ENCODE measurements at regions not wholly inside any gene's neighbourhood (a gene's known extent, or its start where the extent isn't known, plus 50 kb on each side); places are given as distances from the start of the nearest gene placed in this dataset.

GRCh38 chr10:128793726-128794655 is 667.8 kb upstream of the MKI67 start:
- Histone ChIP-seq H3K79me2 (ENCODE audit: low read length) (no peaks in the 10 kb centered on the region), H3K4me1 (ENCODE audit: low read length) (no peaks in the 10 kb centered on the region), H4K20me1 (ENCODE audit: insufficient read depth, low read length) (no peaks in the 10 kb centered on the region), H3K36me3 (replicated peaks; ENCODE audit: low read depth, low read length) (no peaks in the 10 kb centered on the region), H3K27ac (ENCODE audit: low read length) (no peak overlapping the region), H3K9me3 (ENCODE audit: insufficient read depth, low read length) (no peaks in the 10 kb centered on the region), H3K27me3 (ENCODE audit: low read depth, low read length) (no peaks in the 10 kb centered on the region), H3K4me2 (ENCODE audit: low read length) (no peak overlapping the region), H2AFZ (ENCODE audit: low read depth, low read length) (no peak overlapping the region), H3K4me3 (ENCODE audit: low read length) (no peak overlapping the region), H3K9ac (ENCODE audit: low read length) (no peak overlapping the region)
- TF ChIP-seq EZH2phosphoT487 (IDR thresholded peaks at IDR 0.05; ENCODE audit: low read depth): no peak
- TF ChIP-seq, protein P1, sequence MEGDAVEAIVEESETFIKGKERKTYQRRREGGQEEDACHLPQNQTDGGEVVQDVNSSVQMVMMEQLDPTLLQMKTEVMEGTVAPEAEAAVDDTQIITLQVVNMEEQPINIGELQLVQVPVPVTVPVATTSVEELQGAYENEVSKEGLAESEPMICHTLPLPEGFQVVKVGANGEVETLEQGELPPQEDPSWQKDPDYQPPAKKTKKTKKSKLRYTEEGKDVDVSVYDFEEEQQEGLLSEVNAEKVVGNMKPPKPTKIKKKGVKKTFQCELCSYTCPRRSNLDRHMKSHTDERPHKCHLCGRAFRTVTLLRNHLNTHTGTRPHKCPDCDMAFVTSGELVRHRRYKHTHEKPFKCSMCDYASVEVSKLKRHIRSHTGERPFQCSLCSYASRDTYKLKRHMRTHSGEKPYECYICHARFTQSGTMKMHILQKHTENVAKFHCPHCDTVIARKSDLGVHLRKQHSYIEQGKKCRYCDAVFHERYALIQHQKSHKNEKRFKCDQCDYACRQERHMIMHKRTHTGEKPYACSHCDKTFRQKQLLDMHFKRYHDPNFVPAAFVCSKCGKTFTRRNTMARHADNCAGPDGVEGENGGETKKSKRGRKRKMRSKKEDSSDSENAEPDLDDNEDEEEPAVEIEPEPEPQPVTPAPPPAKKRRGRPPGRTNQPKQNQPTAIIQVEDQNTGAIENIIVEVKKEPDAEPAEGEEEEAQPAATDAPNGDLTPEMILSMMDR (IDR thresholded peaks at IDR 0.05; ENCODE audit: low read depth, low read length): no peak

GRCh38 chr10:128796396-128796912 is 670.2 kb upstream of the MKI67 start:
- H3K36me3 ChIP-seq (replicated peaks; ENCODE audit: low read depth, low read length): no peaks in the 10 kb centered on the region
- H2AFZ ChIP-seq (ENCODE audit: low read depth, low read length): no peak overlapping the region
- no peak overlapping the region for H3K27ac ChIP-seq (ENCODE audit: low read length)
- H3K9me3 ChIP-seq (ENCODE audit: insufficient read depth, low read length): no peaks in the 10 kb centered on the region
- H4K20me1 ChIP-seq (ENCODE audit: insufficient read depth, low read length): no peaks in the 10 kb centered on the region
- no peaks in the 10 kb centered on the region for H3K79me2 ChIP-seq (ENCODE audit: low read length)
- no peak overlapping the region for H3K4me3 ChIP-seq (ENCODE audit: low read length)
- H3K27me3 ChIP-seq (ENCODE audit: low read depth, low read length): no peaks in the 10 kb centered on the region
- no peaks in the 10 kb centered on the region for H3K4me1 ChIP-seq (ENCODE audit: low read length)
- no peak for TF ChIP-seq EZH2phosphoT487 (IDR thresholded peaks at IDR 0.05; ENCODE audit: low read depth)
- TF ChIP-seq, protein P1 (IDR thresholded peaks at IDR 0.05; ENCODE audit: low read depth, low read length): no peak
- H3K4me2 ChIP-seq (ENCODE audit: low read length): no peak overlapping the region
- H3K9ac ChIP-seq (ENCODE audit: low read length): no peak overlapping the region

GRCh38 chr10:128802062-128802461 is 665.0 kb upstream of the MGMT start:
- Histone ChIP-seq H2AFZ (ENCODE audit: low read depth, low read length) (no peak overlapping the region), H3K27me3 (ENCODE audit: low read depth, low read length) (no peaks in the 10 kb centered on the region), H3K9ac (ENCODE audit: low read length) (no peak overlapping the region), H3K79me2 (ENCODE audit: low read length) (no peaks in the 10 kb centered on the region), H3K36me3 (replicated peaks; ENCODE audit: low read depth, low read length) (no peaks in the 10 kb centered on the region), H3K4me3 (ENCODE audit: low read length) (no peak overlapping the region), H4K20me1 (ENCODE audit: insufficient read depth, low read length) (no peaks in the 10 kb centered on the region), H3K4me1 (ENCODE audit: low read length) (no peaks in the 10 kb centered on the region), H3K4me2 (ENCODE audit: low read length) (no peak overlapping the region), H3K9me3 (ENCODE audit: insufficient read depth, low read length) (no peaks in the 10 kb centered on the region), H3K27ac (ENCODE audit: low read length) (no peak overlapping the region)
- TF ChIP-seq, protein P1 (IDR thresholded peaks at IDR 0.05; ENCODE audit: low read depth, low read length): no peak
- no peak for TF ChIP-seq EZH2phosphoT487 (IDR thresholded peaks at IDR 0.05; ENCODE audit: low read depth)

DNA sequence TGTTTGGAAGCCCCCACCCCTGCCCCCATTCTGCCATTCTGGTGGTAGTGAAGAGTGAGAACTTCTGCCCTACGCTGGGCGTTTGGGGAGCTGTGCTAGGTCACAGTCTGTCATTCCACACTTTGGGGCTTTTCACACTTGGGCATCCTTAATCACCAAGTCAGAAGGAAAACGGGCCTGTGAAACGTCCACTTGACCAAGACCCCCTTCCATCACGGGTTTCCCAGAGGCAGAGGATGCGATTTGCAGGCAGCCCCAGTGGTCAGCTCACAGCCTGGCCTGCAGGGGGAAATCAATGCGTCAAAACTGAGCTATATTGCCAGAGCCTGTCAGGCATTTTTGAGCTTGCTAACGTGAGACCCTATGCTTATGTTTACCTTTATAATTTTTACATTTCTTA is 663.3 kb upstream of the MGMT start:
- no peak overlapping the region for H3K4me2 ChIP-seq (ENCODE audit: low read length)
- no peaks in the 10 kb centered on the region for H3K27me3 ChIP-seq (ENCODE audit: low read depth, low read length)
- no peaks in the 10 kb centered on the region for H3K36me3 ChIP-seq (replicated peaks; ENCODE audit: low read depth, low read length)
- H3K27ac ChIP-seq (ENCODE audit: low read length): no peak overlapping the region
- no peak overlapping the region for H2AFZ ChIP-seq (ENCODE audit: low read depth, low read length)
- TF ChIP-seq, protein P1 (IDR thresholded peaks at IDR 0.05; ENCODE audit: low read depth, low read length): no peak
- H3K4me1 ChIP-seq (ENCODE audit: low read length): no peaks in the 10 kb centered on the region
- no peaks in the 10 kb centered on the region for H3K9me3 ChIP-seq (ENCODE audit: insufficient read depth, low read length)
- no peak overlapping the region for H3K4me3 ChIP-seq (ENCODE audit: low read length)
- no peak overlapping the region for H3K9ac ChIP-seq (ENCODE audit: low read length)
- no peaks in the 10 kb centered on the region for H4K20me1 ChIP-seq (ENCODE audit: insufficient read depth, low read length)
- no peaks in the 10 kb centered on the region for H3K79me2 ChIP-seq (ENCODE audit: low read length)

All from OCI-LY3 (cell line).